ENCODE measurements at regions not wholly inside any gene's neighbourhood (a gene's known extent, or its start where the extent isn't known, plus 50 kb on each side); places are given as distances from the start of the nearest gene placed in this dataset.
"Not testable (repeated sequence)": the region's sequence is repeated elsewhere in the genome, so short reads cannot be mapped to it uniquely, and the experiment has no call there.

GRCh38 chrX:73977542-73978169, 125.1 kb upstream of the XIST start:
- TF ChIP-seq EGR1 (IDR thresholded peaks at IDR 0.05; ENCODE audit: low read depth) = no peak
- no peak for TF ChIP-seq RAD21 (IDR thresholded peaks at IDR 0.05; ENCODE audit: low read depth)
- TF ChIP-seq CEBPB (IDR thresholded peaks at IDR 0.05; ENCODE audit: low read depth) = no peak
- no peak for TF ChIP-seq CTCF (IDR thresholded peaks at IDR 0.05 in 2 of 3, conservative IDR thresholded peaks at IDR 0.05 in 1 of 3; ENCODE audit: borderline replicate concordance in 1 of 3, insufficient read depth in 1 of 3, low read depth in 2 of 3, low read length in 2 of 3)
- H3K4me2 ChIP-seq (ENCODE audit: low read length) = no peak overlapping the region

GRCh38 chrX:73967461-73967860, 114.9 kb upstream of the XIST start:
- H3K4me3 ChIP-seq (replicated peaks in 1 of 2; ENCODE audit: low read depth in 1 of 2, low read length in 2 of 2); H3K27ac ChIP-seq (ENCODE audit: low read depth, low read length); H3K9me3 ChIP-seq (ENCODE audit: control insufficient read depth in 1 of 2, insufficient read depth in 1 of 2, low read depth in 1 of 2, low read length in 2 of 2); H2AFZ ChIP-seq (ENCODE audit: low read depth, low read length, poor library complexity, severe bottlenecking); H3K36me3 ChIP-seq (ENCODE audit: control insufficient read depth in 1 of 2, insufficient read depth in 2 of 2, low read length in 2 of 2); POLR2A ChIA-PET; intact Hi-C loops (cut with micrococcal nuclease); BruUV-seq (replicated peaks); CTCF ChIA-PET; H3K4me1 ChIP-seq (ENCODE audit: control insufficient read depth in 1 of 2, insufficient read depth in 2 of 2, low read length in 2 of 2); H3K4me2 ChIP-seq (ENCODE audit: low read length); H3K27me3 ChIP-seq (ENCODE audit: insufficient read depth, low read length); RAD21 ChIA-PET (ENCODE audit: low non-redundant PET in 1 of 2, low total read pairs in 2 of 2, uncharacterized antibody in 2 of 2, unreplicated experiment in 2 of 2); H4K20me1 ChIP-seq (ENCODE audit: insufficient read depth); H3K9me2 ChIP-seq (ENCODE audit: insufficient read depth); ATAC-seq; H3K9ac ChIP-seq (ENCODE audit: low read length); DNase-seq (ENCODE audit: low read depth, low spot score): not testable (repeated sequence)
- H3K79me2 ChIP-seq (ENCODE audit: insufficient read depth, low read length) = peaks cover 87% of the 10 kb centered on the region

More at GRCh38 chrX:73977542-73978169, 125.1 kb upstream of the XIST start:
- no TSS peak for BruUV-seq (replicated peaks)
- H3K79me2 ChIP-seq (ENCODE audit: insufficient read depth, low read length) = peaks cover 80% of the 10 kb centered on the region
- no peaks in the 10 kb centered on the region for H4K20me1 ChIP-seq (ENCODE audit: insufficient read depth)
- RAD21 ChIA-PET (ENCODE audit: low non-redundant PET in 1 of 2, low total read pairs in 2 of 2, uncharacterized antibody in 2 of 2, unreplicated experiment in 2 of 2) = no interaction called here
- POLR2A ChIA-PET = no interaction called here
- intact Hi-C loops (cut with micrococcal nuclease) = no loop called here
- H3K9me3 ChIP-seq (ENCODE audit: control insufficient read depth in 1 of 2, insufficient read depth in 1 of 2, low read depth in 1 of 2, low read length in 2 of 2) = no peaks in the 10 kb centered on the region
- no peaks in the 10 kb centered on the region for H3K4me1 ChIP-seq (ENCODE audit: control insufficient read depth in 1 of 2, insufficient read depth in 2 of 2, low read length in 2 of 2)
- DNase-seq (ENCODE audit: low read depth, low spot score) = no peak
- no peaks in the 10 kb centered on the region for H3K36me3 ChIP-seq (ENCODE audit: control insufficient read depth in 1 of 2, insufficient read depth in 2 of 2, low read length in 2 of 2)
- H3K9ac ChIP-seq (ENCODE audit: low read length) = no peak overlapping the region
- no peaks in the 10 kb centered on the region for H3K9me2 ChIP-seq (ENCODE audit: insufficient read depth)
- no peak for ATAC-seq
- no peak overlapping the region for H3K27ac ChIP-seq (ENCODE audit: low read depth, low read length)
- no peak overlapping the region for H2AFZ ChIP-seq (ENCODE audit: low read depth, low read length, poor library complexity, severe bottlenecking)
- H3K27me3 ChIP-seq (ENCODE audit: insufficient read depth, low read length) = no peaks in the 10 kb centered on the region
- H3K4me3 ChIP-seq (replicated peaks in 1 of 2; ENCODE audit: low read depth in 1 of 2, low read length in 2 of 2) = no peak overlapping the region
- CTCF ChIA-PET = no interaction called here
